C4-2B (cell line): ENCODE measurements at regions not wholly inside any gene's neighbourhood (a gene's known extent, or its start where the extent isn't known, plus 50 kb on each side); places are given as distances from the start of the nearest gene placed in this dataset.

Experiments used
- CTCF ChIP-seq: fragments of 450-650 bp; conservative IDR thresholded peaks from 2 replicates; pipeline ENCODE4 v1.5.1; 2017; ENCODE audit warnings: mild to moderate bottlenecking
- ZFX ChIP-seq: fragments of 450-650 bp; IDR thresholded peaks from 2 replicates; pipeline ENCODE4 v1.6.1; 2017

- TF ChIP-seq CTCF: no peak
- TF ChIP-seq ZFX: no peak
Observed at GRCh38 chr17:72340836-72341235, 220.0 kb downstream of the SOX9 start.
